CD14-positive monocyte (primary cell): ENCODE measurements at regions not wholly inside any gene's neighbourhood (a gene's known extent, or its start where the extent isn't known, plus 50 kb on each side); places are given as distances from the start of the nearest gene placed in this dataset.

ENCODE experiments used
- DNase-seq, 3 donors: peaks; one replicate each; pipeline ENCODE4 v3.0.0-alpha.2; 2011 to 2022
- H2AFZ ChIP-seq: 2 replicates; pipeline ENCODE4 v1.6.0; 2012; ENCODE audit warnings: mild to moderate bottlenecking, low read depth, low read length, inconsistent platforms; ENCODE audit not compliant: insufficient read depth, poor library complexity, severe bottlenecking
- H3K27ac ChIP-seq, 2 donors: 1 replicate in 1 of 2; 2 replicates in 1 of 2; pipeline ENCODE4 v1.5.1; 2012 to 2013; ENCODE audit warnings: low read length in 2 of 2, control low read depth in 1 of 2, inconsistent platforms in 1 of 2, low read depth in 1 of 2, mild to moderate bottlenecking in 1 of 2
- H3K27me3 ChIP-seq, 2 donors: one replicate each; pipeline versions ENCODE4 v1.6.0 to v1.6.1; 2011 to 2013; ENCODE audit warnings: low read length in 2 of 2; ENCODE audit not compliant: control insufficient read depth in 2 of 2, insufficient read depth in 2 of 2
- H3K36me3 ChIP-seq, 2 donors: replicated peaks in 1 of 2; 1 replicate in 1 of 2; 2 replicates in 1 of 2; pipeline versions ENCODE4 v1.5.1 to v1.6.1; 2012 to 2013; ENCODE audit warnings: low read length in 2 of 2, control low read depth in 1 of 2, inconsistent platforms in 1 of 2, mild to moderate bottlenecking in 1 of 2; ENCODE audit not compliant: insufficient read depth in 2 of 2, control insufficient read depth in 1 of 2
- H3K4me1 ChIP-seq, 2 donors: 1 replicate in 1 of 2; 2 replicates in 1 of 2; pipeline versions ENCODE4 v1.5.1 to v1.6.1; 2012 to 2013; ENCODE audit warnings: low read length in 2 of 2, control low read depth in 1 of 2, inconsistent platforms in 1 of 2, mild to moderate bottlenecking in 1 of 2, moderate library complexity in 1 of 2; ENCODE audit not compliant: insufficient read depth in 2 of 2, control insufficient read depth in 1 of 2
- H3K4me2 ChIP-seq: replicated peaks from 2 replicates; pipeline ENCODE3; 2012; ENCODE audit warnings: low read length, moderate library complexity, mild to moderate bottlenecking; ENCODE audit not compliant: poor library complexity, severe bottlenecking; ENCODE audit errors: extremely low read depth
- H3K4me3 ChIP-seq, 3 experiments: fragments of 200-600 bp in 1 of 3; sonication (generic) in 1 of 3; replicated peaks in 1 of 3; 1 replicate in 2 of 3; 2 replicates in 1 of 3; pipeline ENCODE4 v1.5.1; 2011 to 2013; ENCODE audit warnings: low read length in 3 of 3, mild to moderate bottlenecking in 3 of 3, control low read depth in 2 of 3, low read depth in 2 of 3, inconsistent platforms in 1 of 3, moderate library complexity in 1 of 3
- H3K79me2 ChIP-seq: 2 replicates; pipeline ENCODE4 v1.6.0; 2012; ENCODE audit warnings: mild to moderate bottlenecking, control low read depth, inconsistent platforms, low read length, moderate library complexity; ENCODE audit not compliant: insufficient read depth
- H3K9ac ChIP-seq: 2 replicates; pipeline ENCODE4 v1.6.0; 2017; ENCODE audit warnings: low read length, mild to moderate bottlenecking; ENCODE audit not compliant: insufficient read depth, poor library complexity, severe bottlenecking
- H3K9me3 ChIP-seq, 2 donors: replicated peaks in 1 of 2; 1 replicate in 1 of 2; 2 replicates in 1 of 2; pipeline versions ENCODE4 v1.5.1 to v1.6.1; 2012 to 2013; ENCODE audit warnings: low read length in 2 of 2, control low read depth in 1 of 2; ENCODE audit not compliant: control insufficient read depth in 1 of 2, insufficient read depth in 1 of 2
- H4K20me1 ChIP-seq: 2 replicates; pipeline ENCODE4 v1.6.0; 2012; ENCODE audit warnings: mild to moderate bottlenecking, low read length, control low read depth, moderate library complexity; ENCODE audit not compliant: insufficient read depth
- H3K27ac Mint-ChIP-seq, 7 donors: one replicate each; pipeline ENCODE4 v1.8.0; 2020; ENCODE audit warnings: mild to moderate bottlenecking in 7 of 7, mixed read lengths in 7 of 7, moderate library complexity in 6 of 7, inconsistent platforms in 2 of 7
- H3K27me3 Mint-ChIP-seq, 3 donors: one replicate each; pipeline ENCODE4 v1.8.0; 2021 to 2022; ENCODE audit warnings: low read depth in 3 of 3, mild to moderate bottlenecking in 3 of 3, mixed read lengths in 3 of 3, moderate library complexity in 3 of 3, inconsistent platforms in 1 of 3
- H3K36me3 Mint-ChIP-seq, 2 donors: one replicate each; pipeline ENCODE4 v1.8.0; 2020; ENCODE audit warnings: mixed read lengths in 2 of 2, inconsistent platforms in 1 of 2, mild to moderate bottlenecking in 1 of 2
- H3K4me1 Mint-ChIP-seq: one replicate; pipeline ENCODE4 v1.8.0; 2020; ENCODE audit warnings: mild to moderate bottlenecking, mixed read lengths
- H3K4me3 Mint-ChIP-seq, 2 donors: one replicate each; pipeline ENCODE4 v1.8.0; 2020; ENCODE audit warnings: mild to moderate bottlenecking in 2 of 2, mixed read lengths in 2 of 2, moderate library complexity in 1 of 2
- H3K9me3 Mint-ChIP-seq, 7 donors: one replicate each; pipeline ENCODE4 v1.8.0; 2020 to 2022; ENCODE audit warnings: mixed read lengths in 7 of 7, mild to moderate bottlenecking in 6 of 7, moderate library complexity in 6 of 7, inconsistent platforms in 2 of 7
- WGBS: methylation state at CpG from one replicate; pipeline ENCODE4 v1.1.5; 2013; ENCODE audit warnings: missing lambda C conversion rate; ENCODE audit not compliant: insufficient coverage; 5-methylcytosine and 5-hydroxymethylcytosine counted together
- intact Hi-C, 2 donors: fragments of 100-400 bp; cut with micrococcal nuclease; formaldehyde crosslinking; loops; one replicate each; pipeline versions ENCODE4 v1.15.0 to v1.15.1; 2023
- TF ChIP-seq, protein P1 (sequence below): fragments of 200-600 bp; IDR thresholded peaks from one replicate; pipeline ENCODE4 v1.8.0; 2022; ENCODE audit warnings: antibody characterized with exemption, mild to moderate bottlenecking

DNA sequence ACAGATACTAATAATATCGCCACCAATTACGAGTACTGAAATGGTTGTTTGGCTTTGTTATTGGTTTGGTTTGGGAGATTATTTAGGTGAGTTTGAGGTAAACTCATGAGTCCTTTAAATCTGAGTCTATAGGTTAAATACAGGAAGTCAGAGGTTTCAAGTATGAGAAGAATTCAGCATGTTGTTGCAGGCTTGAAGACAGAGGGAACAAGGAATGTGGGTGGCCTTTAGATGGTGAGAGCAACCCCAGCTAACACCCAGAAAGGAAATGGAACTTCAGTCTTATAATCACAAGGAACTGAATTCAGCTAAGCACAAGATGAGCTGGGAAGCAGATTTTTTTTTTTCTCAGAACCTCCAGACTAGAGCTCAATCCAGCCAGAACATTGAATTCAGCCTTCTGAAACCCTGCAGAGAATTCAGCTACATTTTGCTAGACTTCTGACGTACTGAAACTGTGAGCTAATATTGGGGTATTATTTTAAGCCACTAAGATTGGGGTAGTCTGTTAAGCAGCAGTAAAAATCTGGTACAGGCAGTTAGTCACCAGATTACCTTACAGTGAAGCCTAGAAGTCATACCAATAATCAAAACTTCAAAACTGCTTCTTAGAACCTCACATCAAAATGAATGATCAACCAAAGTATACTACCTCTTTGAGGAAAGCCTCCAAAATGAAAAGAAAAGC, 216.0 kb upstream of the PUM3 start:
- no peak for DNase-seq
- Histone ChIP-seq H4K20me1 (no peaks in the 10 kb centered on the region), H3K27ac (no peak overlapping the region), H3K27me3 (no peaks in the 10 kb centered on the region), H3K4me3 (no peak overlapping the region), H3K79me2 (no peaks in the 10 kb centered on the region), H3K9ac (no peak overlapping the region), H3K36me3 (no peaks in the 10 kb centered on the region), H3K9me3 (no peaks in the 10 kb centered on the region), H3K4me1 (no peaks in the 10 kb centered on the region), H3K4me2 (no peak overlapping the region), H2AFZ (no peak overlapping the region)
- H3K27ac Mint-ChIP-seq, result no peak overlapping the region
- no peaks in the 10 kb centered on the region for H3K36me3 Mint-ChIP-seq
- intact Hi-C loops, result no loop called here
- WGBS, result no CpG with 5 or more reads among the region's 3 CpGs
- H3K27me3 Mint-ChIP-seq, result peaks cover 0 to 3% (median 2%) of the 10 kb centered on the region in 3 donors
- TF ChIP-seq, protein P1, sequence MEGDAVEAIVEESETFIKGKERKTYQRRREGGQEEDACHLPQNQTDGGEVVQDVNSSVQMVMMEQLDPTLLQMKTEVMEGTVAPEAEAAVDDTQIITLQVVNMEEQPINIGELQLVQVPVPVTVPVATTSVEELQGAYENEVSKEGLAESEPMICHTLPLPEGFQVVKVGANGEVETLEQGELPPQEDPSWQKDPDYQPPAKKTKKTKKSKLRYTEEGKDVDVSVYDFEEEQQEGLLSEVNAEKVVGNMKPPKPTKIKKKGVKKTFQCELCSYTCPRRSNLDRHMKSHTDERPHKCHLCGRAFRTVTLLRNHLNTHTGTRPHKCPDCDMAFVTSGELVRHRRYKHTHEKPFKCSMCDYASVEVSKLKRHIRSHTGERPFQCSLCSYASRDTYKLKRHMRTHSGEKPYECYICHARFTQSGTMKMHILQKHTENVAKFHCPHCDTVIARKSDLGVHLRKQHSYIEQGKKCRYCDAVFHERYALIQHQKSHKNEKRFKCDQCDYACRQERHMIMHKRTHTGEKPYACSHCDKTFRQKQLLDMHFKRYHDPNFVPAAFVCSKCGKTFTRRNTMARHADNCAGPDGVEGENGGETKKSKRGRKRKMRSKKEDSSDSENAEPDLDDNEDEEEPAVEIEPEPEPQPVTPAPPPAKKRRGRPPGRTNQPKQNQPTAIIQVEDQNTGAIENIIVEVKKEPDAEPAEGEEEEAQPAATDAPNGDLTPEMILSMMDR, result no peak
- H3K4me3 Mint-ChIP-seq, result no peak overlapping the region
- H3K9me3 Mint-ChIP-seq, result peaks cover 0 to 2% (median 1%) of the 10 kb centered on the region in 7 donors
- H3K4me1 Mint-ChIP-seq, result no peaks in the 10 kb centered on the region

DNA sequence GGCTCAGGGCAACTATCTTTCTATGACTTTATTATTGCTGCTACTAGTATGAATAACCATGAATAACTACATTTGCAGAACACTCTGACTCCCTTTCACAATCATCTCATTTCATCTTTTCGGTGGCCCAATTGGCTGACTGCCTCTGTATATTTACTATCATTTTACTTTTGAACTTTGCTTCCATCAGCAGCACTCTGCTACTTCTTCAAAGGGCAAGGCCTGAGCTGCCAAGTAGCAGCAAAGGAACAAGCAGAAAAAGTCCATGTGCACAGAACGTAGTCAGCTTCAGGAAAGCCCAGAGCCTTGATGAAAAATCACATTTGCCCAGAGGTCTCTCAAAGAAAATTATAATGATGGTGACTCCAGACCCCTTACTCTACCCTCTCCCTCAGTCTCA, 214.5 kb upstream of the PUM3 start:
- H3K79me2 ChIP-seq, result no peaks in the 10 kb centered on the region
- no peaks in the 10 kb centered on the region for H3K4me1 ChIP-seq
- Mint-ChIP-seq H3K4me1 (no peaks in the 10 kb centered on the region), H3K9me3 (peaks cover 0 to 2% (median 1%) of the 10 kb centered on the region in 7 donors), H3K4me3 (no peak overlapping the region), H3K27me3 (peaks cover 2 to 3% (median 2%) of the 10 kb centered on the region in 3 donors), H3K36me3 (no peaks in the 10 kb centered on the region), H3K27ac (no peak overlapping the region)
- intact Hi-C loops, result no loop called here
- H3K9ac ChIP-seq, result no peak overlapping the region
- no peaks in the 10 kb centered on the region for H3K36me3 ChIP-seq
- H3K27ac ChIP-seq, result no peak overlapping the region
- no peaks in the 10 kb centered on the region for H3K9me3 ChIP-seq
- H3K27me3 ChIP-seq, result no peaks in the 10 kb centered on the region
- no peaks in the 10 kb centered on the region for H4K20me1 ChIP-seq
- no peak overlapping the region for H3K4me2 ChIP-seq
- TF ChIP-seq, protein P1, result no peak
- H3K4me3 ChIP-seq, result no peak overlapping the region
- H2AFZ ChIP-seq, result no peak overlapping the region
- WGBS, result 100% methylated on average over 2 of the region's 2 CpGs
- DNase-seq, result no peak
